ENCODE measurements at regions not wholly inside any gene's neighbourhood (a gene's known extent, or its start where the extent isn't known, plus 50 kb on each side); places are given as distances from the start of the nearest gene placed in this dataset.

DNA sequence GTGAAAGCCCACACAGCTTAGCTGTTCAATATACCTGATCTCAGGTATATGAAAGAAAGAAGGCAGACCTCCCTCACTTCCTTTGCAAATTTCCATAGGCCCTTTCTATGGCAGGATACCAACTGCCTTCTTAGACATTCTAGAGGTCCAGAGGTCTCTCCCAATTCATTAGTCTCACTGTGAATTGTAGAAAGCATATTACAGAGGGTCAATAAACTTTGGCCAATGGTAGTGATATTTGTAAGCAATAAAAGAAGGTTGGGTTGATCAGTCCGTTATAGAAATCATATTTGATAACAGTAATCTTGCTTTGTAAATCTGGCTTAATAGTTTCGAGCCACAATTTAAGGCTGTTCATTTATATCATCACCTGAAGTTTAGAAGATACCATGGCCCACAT, 50.7 kb upstream of the ATP8B1 start:
- no peak overlapping the region for H3K27ac ChIP-seq
- no peak for TF ChIP-seq ZFX (IDR thresholded peaks at IDR 0.05; ENCODE audit: borderline replicate concordance)
- TF ChIP-seq, protein P1, sequence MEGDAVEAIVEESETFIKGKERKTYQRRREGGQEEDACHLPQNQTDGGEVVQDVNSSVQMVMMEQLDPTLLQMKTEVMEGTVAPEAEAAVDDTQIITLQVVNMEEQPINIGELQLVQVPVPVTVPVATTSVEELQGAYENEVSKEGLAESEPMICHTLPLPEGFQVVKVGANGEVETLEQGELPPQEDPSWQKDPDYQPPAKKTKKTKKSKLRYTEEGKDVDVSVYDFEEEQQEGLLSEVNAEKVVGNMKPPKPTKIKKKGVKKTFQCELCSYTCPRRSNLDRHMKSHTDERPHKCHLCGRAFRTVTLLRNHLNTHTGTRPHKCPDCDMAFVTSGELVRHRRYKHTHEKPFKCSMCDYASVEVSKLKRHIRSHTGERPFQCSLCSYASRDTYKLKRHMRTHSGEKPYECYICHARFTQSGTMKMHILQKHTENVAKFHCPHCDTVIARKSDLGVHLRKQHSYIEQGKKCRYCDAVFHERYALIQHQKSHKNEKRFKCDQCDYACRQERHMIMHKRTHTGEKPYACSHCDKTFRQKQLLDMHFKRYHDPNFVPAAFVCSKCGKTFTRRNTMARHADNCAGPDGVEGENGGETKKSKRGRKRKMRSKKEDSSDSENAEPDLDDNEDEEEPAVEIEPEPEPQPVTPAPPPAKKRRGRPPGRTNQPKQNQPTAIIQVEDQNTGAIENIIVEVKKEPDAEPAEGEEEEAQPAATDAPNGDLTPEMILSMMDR (IDR thresholded peaks at IDR 0.05) = no peak

DNA sequence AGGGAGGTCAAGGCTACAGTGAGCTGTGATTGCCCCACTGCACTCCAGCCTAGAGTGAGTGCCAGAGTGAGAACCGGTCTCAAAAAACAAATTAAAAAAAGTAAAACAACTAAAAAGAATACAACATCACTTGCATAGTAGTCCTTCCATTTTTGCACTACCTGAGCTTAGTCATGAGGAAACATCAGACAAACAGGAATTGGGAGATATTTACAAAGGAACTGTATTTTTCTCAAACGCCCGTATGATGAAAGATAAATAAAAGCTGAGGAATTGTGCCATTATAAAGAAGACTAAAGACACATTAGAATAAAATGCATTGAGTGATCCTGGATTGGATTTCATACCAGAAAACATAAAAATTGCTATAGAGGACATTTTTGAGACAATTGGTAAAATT, 50.0 kb upstream of the ATP8B1 start:
- H3K27ac ChIP-seq = no peak overlapping the region
- TF ChIP-seq, protein P1 (IDR thresholded peaks at IDR 0.05) = no peak

Data from 22Rv1 (cell line).